Activated naive CD8-positive, alpha-beta T cell treated with anti-CD3 and anti-CD28 coated beads, Interleukin-2, amount 50 U/mL, for 24 hours (primary cell): ENCODE measurements at regions not wholly inside any gene's neighbourhood (a gene's known extent, or its start where the extent isn't known, plus 50 kb on each side); places are given as distances from the start of the nearest gene placed in this dataset.
"Not testable (repeated sequence)": the region's sequence is repeated elsewhere in the genome, so short reads cannot be mapped to it uniquely, and the experiment has no call there.

Experiments
- ATAC-seq: fragments of 150-1000 bp; cut with Tn5 transposase; one replicate; pipeline ENCODE4 v1.10.0; 2021
- DNase-seq: peaks from one replicate; pipeline ENCODE4 v3.0.0; 2021
- H3K27ac Mint-ChIP-seq: one replicate; pipeline ENCODE4 v1.8.0; 2021; ENCODE audit warnings: mild to moderate bottlenecking, mixed read lengths
- H3K27me3 Mint-ChIP-seq: one replicate; pipeline ENCODE4 v1.8.0; 2021; ENCODE audit warnings: mixed read lengths
- H3K36me3 Mint-ChIP-seq: one replicate; pipeline ENCODE4 v1.8.0; 2021; ENCODE audit warnings: low read depth, mixed read lengths
- H3K4me1 Mint-ChIP-seq: one replicate; pipeline ENCODE4 v1.8.0; 2021; ENCODE audit warnings: mixed read lengths
- H3K4me3 Mint-ChIP-seq: one replicate; pipeline ENCODE4 v1.8.0; 2021; ENCODE audit warnings: mild to moderate bottlenecking, moderate library complexity, mixed read lengths
- H3K9me3 Mint-ChIP-seq: one replicate; pipeline ENCODE4 v1.8.0; 2021; ENCODE audit warnings: mixed read lengths

GRCh38 chr2:184031402-184032147, 566.8 kb upstream of the ZNF804A start:
- no peaks in the 10 kb centered on the region for H3K4me1 Mint-ChIP-seq
- H3K27me3 Mint-ChIP-seq: no peaks in the 10 kb centered on the region
- no peak overlapping the region for H3K27ac Mint-ChIP-seq
- no peak overlapping the region for H3K4me3 Mint-ChIP-seq
- H3K9me3 Mint-ChIP-seq: no peaks in the 10 kb centered on the region
- H3K36me3 Mint-ChIP-seq: no peaks in the 10 kb centered on the region
- no peak for ATAC-seq
- DNase-seq: no peak

GRCh38 chr2:184032983-184033382, 565.3 kb upstream of the ZNF804A start:
- no peaks in the 10 kb centered on the region for H3K4me1 Mint-ChIP-seq
- no peak for ATAC-seq
- no peaks in the 10 kb centered on the region for H3K9me3 Mint-ChIP-seq
- no peak overlapping the region for H3K4me3 Mint-ChIP-seq
- no peak for DNase-seq
- H3K36me3 Mint-ChIP-seq: no peaks in the 10 kb centered on the region
- no peaks in the 10 kb centered on the region for H3K27me3 Mint-ChIP-seq
- no peak overlapping the region for H3K27ac Mint-ChIP-seq

GRCh38 chr2:184037273-184037672, 561.1 kb upstream of the ZNF804A start:
- no peaks in the 10 kb centered on the region for H3K4me1 Mint-ChIP-seq
- H3K27ac Mint-ChIP-seq: no peak overlapping the region
- peaks cover 5% of the 10 kb centered on the region for H3K9me3 Mint-ChIP-seq
- no peaks in the 10 kb centered on the region for H3K36me3 Mint-ChIP-seq
- no peaks in the 10 kb centered on the region for H3K27me3 Mint-ChIP-seq
- H3K4me3 Mint-ChIP-seq: no peak overlapping the region
- ATAC-seq (no peak), DNase-seq (no peak)

GRCh38 chr2:184039493-184039892, 558.8 kb upstream of the ZNF804A start:
- no peak overlapping the region for H3K27ac Mint-ChIP-seq
- no peaks in the 10 kb centered on the region for H3K27me3 Mint-ChIP-seq
- H3K9me3 Mint-ChIP-seq: peaks cover 10% of the 10 kb centered on the region
- H3K4me3 Mint-ChIP-seq: no peak overlapping the region
- no peaks in the 10 kb centered on the region for H3K36me3 Mint-ChIP-seq
- ATAC-seq: no peak
- no peak for DNase-seq
- H3K4me1 Mint-ChIP-seq: no peaks in the 10 kb centered on the region

DNA sequence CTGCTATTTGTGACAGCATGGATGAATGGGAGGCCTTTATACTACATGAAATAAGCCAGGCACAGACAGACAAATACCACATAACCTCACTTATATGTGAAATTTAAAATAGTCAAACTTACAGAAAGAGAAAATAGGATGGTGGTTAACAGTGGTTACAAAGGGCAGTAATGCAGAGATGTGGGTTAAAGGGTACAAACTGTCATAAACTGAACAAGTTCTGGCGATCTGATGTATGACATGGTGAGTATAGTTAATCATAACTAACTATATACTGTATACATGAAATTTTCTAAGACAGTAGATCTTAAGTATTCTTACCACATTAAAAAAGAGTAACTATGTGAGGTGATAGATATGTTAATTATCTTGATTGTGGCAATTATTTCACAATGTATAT, 558.1 kb upstream of the ZNF804A start:
- Mint-ChIP-seq H3K4me1 (no peaks in the 10 kb centered on the region), H3K27me3 (no peaks in the 10 kb centered on the region), H3K9me3 (peaks cover 10% of the 10 kb centered on the region), H3K4me3 (no peak overlapping the region), H3K36me3 (no peaks in the 10 kb centered on the region), H3K27ac (no peak overlapping the region)
- DNase-seq: no peak
- ATAC-seq: no peak

DNA sequence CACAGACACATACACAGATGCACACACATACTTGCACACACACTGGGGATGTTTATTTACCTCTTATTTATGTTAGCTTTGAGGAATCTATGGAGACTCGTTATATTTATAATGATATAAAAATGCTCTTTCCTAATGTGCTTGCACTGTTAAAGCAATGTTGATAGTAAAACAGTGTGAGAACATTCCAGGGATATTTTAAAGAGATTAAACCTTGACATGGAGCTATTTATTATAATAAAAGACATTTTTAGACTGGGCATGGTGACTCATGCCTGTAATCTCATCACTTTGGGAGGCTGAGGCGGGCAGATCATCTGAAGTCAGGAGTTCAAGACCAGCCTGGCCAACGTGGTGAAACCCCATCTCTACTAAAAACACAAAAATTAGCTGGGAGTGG, 557.3 kb upstream of the ZNF804A start:
- DNase-seq (no peak), ATAC-seq (no peak)
- Mint-ChIP-seq H3K27me3 (no peaks in the 10 kb centered on the region), H3K4me3 (no peak overlapping the region), H3K36me3 (no peaks in the 10 kb centered on the region), H3K4me1 (no peaks in the 10 kb centered on the region), H3K9me3 (peaks cover 10% of the 10 kb centered on the region), H3K27ac (no peak overlapping the region)

DNA sequence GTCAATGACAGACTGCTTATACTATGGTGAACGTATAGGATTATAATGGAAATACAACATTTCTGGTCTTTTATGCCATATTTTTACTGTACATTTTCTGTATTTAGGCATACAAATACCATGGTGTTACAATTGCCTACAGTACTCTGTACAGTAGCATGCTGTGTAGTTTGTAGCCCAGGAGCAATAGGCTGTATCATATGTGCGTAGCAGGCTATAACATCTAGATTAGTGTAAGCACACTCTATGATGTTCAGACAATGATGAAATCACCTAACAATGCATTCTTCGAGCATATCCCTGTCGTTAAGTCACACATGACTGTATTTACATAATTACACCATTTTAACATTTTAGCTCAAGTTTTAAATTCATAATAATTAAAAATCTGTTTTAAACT, 556.6 kb upstream of the ZNF804A start:
- no peak overlapping the region for H3K4me3 Mint-ChIP-seq
- no peaks in the 10 kb centered on the region for H3K4me1 Mint-ChIP-seq
- DNase-seq (no peak), ATAC-seq (no peak)
- H3K9me3 Mint-ChIP-seq: peaks cover 10% of the 10 kb centered on the region
- no peak overlapping the region for H3K27ac Mint-ChIP-seq
- no peaks in the 10 kb centered on the region for H3K36me3 Mint-ChIP-seq
- H3K27me3 Mint-ChIP-seq: no peaks in the 10 kb centered on the region

DNA sequence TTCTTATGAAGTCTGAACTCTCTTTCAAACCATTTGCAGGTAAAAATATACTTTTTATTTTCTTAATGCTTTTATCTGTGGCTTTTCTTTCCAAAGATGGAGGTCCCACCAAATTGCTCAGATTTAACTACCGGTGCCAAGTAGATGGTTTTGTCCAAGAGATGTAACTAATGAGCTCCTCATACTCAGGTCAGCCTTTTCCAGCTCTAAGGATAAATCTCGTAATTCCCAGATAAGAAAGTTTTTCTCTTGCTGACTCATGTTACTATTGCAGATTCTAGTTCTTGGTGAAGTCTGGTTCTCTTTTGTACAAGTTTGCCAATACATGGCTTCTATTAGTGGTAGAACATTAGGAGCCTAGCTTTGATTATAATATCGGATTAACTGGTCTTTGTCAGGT, 550.8 kb upstream of the ZNF804A start:
- H3K4me1 Mint-ChIP-seq: no peaks in the 10 kb centered on the region
- no peak overlapping the region for H3K4me3 Mint-ChIP-seq
- H3K9me3 Mint-ChIP-seq: peaks cover 5% of the 10 kb centered on the region
- ATAC-seq (no peak), DNase-seq (no peak)
- H3K27me3 Mint-ChIP-seq: no peaks in the 10 kb centered on the region
- no peak overlapping the region for H3K27ac Mint-ChIP-seq
- H3K36me3 Mint-ChIP-seq: no peaks in the 10 kb centered on the region

DNA sequence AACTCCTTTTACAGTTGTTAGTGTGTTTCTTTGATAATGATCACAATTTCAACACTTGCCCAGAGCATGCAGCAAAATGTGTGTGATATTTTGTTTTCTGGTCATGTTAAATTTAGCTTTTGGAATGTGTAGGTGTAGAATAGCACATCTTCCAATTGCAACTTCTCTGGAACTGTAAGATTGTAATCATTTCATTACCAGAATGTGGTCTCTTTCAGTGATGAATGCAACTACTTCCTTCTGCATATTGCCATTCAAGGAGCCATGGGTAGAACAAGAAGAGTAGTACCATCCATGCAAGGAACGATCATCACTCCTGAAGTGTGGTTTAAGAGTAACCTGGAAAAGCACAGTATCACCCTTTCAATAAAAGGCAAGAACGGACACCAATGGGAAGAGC, 548.8 kb upstream of the ZNF804A start:
- Mint-ChIP-seq H3K9me3 (no peaks in the 10 kb centered on the region), H3K4me1 (no peaks in the 10 kb centered on the region), H3K36me3 (no peaks in the 10 kb centered on the region), H3K27ac (no peak overlapping the region), H3K27me3 (no peaks in the 10 kb centered on the region), H3K4me3 (no peak overlapping the region)
- DNase-seq (no peak), ATAC-seq (no peak)

DNA sequence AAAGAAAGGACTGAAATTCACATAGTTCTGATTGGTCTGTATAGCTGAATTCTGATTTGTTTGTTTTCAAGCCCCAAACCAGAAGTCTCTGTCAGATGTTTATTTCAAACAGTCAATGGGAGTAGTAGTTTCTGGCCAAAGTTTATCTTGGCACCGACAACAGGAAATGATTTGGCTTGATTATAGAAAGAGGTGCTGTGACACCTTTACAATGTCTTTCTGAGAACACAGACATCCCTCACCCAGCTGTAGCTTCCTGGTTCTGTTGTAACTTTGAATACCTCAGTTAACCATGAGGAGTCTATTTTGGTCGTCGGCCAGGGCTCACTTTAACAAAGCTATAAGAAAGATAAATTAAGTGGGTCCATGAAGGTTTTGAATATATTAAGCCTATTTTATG, 545.0 kb upstream of the ZNF804A start:
- ATAC-seq: no peak
- H3K36me3 Mint-ChIP-seq: no peaks in the 10 kb centered on the region
- no peak overlapping the region for H3K27ac Mint-ChIP-seq
- no peaks in the 10 kb centered on the region for H3K4me1 Mint-ChIP-seq
- peaks cover 5% of the 10 kb centered on the region for H3K9me3 Mint-ChIP-seq
- H3K4me3 Mint-ChIP-seq: no peak overlapping the region
- no peaks in the 10 kb centered on the region for H3K27me3 Mint-ChIP-seq
- DNase-seq: no peak

DNA sequence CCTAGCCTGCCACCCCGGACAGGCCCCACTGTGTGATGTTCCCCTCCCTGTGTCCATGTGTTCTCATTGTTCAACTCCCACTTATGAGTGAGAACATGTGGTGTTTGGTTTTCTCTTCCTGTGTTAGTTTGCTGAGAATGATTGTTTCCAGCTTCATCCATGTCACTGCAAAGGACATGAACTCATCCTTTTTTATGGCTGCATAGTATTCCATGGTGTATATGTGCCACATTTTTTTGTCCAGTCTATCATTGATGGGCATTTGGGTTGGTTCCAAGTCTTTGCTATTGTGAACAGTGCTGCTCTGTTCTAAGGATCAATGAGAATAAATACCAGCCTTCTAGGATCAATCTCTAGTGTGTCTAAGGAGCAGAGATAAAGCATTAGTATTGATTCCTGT, 543.9 kb upstream of the ZNF804A start:
- not testable (repeated sequence) for H3K27me3 Mint-ChIP-seq, H3K4me1 Mint-ChIP-seq, ATAC-seq, H3K27ac Mint-ChIP-seq, H3K36me3 Mint-ChIP-seq, H3K4me3 Mint-ChIP-seq, DNase-seq, H3K9me3 Mint-ChIP-seq

- no peak overlapping the region for H3K4me3 Mint-ChIP-seq
- no peak for ATAC-seq
- H3K36me3 Mint-ChIP-seq: no peaks in the 10 kb centered on the region
- H3K9me3 Mint-ChIP-seq: peaks cover 27% of the 10 kb centered on the region
- no peak for DNase-seq
- no peaks in the 10 kb centered on the region for H3K27me3 Mint-ChIP-seq
- no peak overlapping the region for H3K27ac Mint-ChIP-seq
- H3K4me1 Mint-ChIP-seq: no peaks in the 10 kb centered on the region
Observed at GRCh38 chr2:184057910-184058309, 540.4 kb upstream of the ZNF804A start.

GRCh38 chr2:184060268-184060667, 538.1 kb upstream of the ZNF804A start:
- H3K27me3 Mint-ChIP-seq, H3K4me1 Mint-ChIP-seq, H3K27ac Mint-ChIP-seq, ATAC-seq, H3K4me3 Mint-ChIP-seq, H3K36me3 Mint-ChIP-seq, DNase-seq: not testable (repeated sequence)
- peaks cover 31% of the 10 kb centered on the region for H3K9me3 Mint-ChIP-seq

DNA sequence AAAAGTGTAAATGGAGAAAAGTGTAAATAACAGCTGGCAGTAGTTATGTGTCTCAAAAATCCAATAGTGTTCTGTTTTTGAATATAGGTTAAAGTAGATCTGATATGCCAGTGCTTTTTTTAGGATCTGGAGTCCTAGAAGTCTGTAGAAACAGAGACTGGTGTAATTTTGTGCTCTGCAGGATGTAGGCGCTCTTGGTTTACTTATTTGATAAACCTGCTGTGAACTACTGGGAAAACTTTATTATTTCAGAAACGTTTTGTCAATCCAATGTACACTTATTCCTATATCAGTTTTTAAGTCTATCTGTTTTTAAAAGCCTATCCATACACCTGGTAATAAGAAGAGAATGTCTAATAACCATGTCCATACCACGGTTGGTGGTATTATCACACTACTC, 530.8 kb upstream of the ZNF804A start:
- Mint-ChIP-seq H3K4me1 (no peaks in the 10 kb centered on the region), H3K9me3 (peaks cover 6% of the 10 kb centered on the region), H3K27ac (no peak overlapping the region), H3K27me3 (no peaks in the 10 kb centered on the region), H3K36me3 (no peaks in the 10 kb centered on the region), H3K4me3 (no peak overlapping the region)
- no peak for ATAC-seq
- DNase-seq: no peak

DNA sequence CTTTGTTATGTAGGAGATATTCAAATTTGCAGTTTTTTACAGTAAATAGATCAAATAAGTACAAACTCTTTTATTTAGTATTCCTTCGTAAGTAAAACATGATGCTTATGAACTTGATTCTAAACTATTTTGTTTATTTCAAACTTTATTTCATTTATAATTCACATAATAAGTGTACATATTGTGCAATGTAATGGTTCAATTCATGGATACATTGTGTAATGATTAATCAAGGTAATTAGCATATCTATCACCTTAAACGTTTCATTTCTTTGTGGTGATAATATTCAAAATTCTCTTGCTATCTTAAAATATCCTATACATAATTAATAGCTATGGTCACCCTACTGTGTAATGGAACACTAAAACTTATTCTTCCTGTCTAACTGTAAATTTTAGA, 525.9 kb upstream of the ZNF804A start:
- ATAC-seq (no peak), DNase-seq (no peak)
- no peaks in the 10 kb centered on the region for H3K27me3 Mint-ChIP-seq
- no peak overlapping the region for H3K27ac Mint-ChIP-seq
- H3K4me3 Mint-ChIP-seq: no peak overlapping the region
- H3K9me3 Mint-ChIP-seq: peaks cover 7% of the 10 kb centered on the region
- no peaks in the 10 kb centered on the region for H3K36me3 Mint-ChIP-seq
- no peaks in the 10 kb centered on the region for H3K4me1 Mint-ChIP-seq

GRCh38 chr2:184078496-184078895, 519.8 kb upstream of the ZNF804A start:
- Mint-ChIP-seq H3K27me3 (no peaks in the 10 kb centered on the region), H3K4me1 (no peaks in the 10 kb centered on the region), H3K36me3 (no peaks in the 10 kb centered on the region), H3K27ac (no peak overlapping the region), H3K4me3 (no peak overlapping the region), H3K9me3 (peaks cover 2% of the 10 kb centered on the region)
- no peak for DNase-seq
- ATAC-seq: no peak
